GM23338 (cell line): ENCODE measurements at regions not wholly inside any gene's neighbourhood (a gene's known extent, or its start where the extent isn't known, plus 50 kb on each side); places are given as distances from the start of the nearest gene placed in this dataset.

Experiments
- ATAC-seq: fragments of 200-7000 bp; cut with Tn5 transposase; 3 replicates; pipeline ENCODE4 v1.9.1; 2020
- DNase-seq: peaks from one replicate; pipeline ENCODE4 v3.0.0-alpha.2; 2015; ENCODE audit warnings: low spot score
- H2AFZ ChIP-seq: fragments of 200-600 bp; sonication (generic); 2 replicates; pipeline ENCODE4 v1.8.0; 2016; ENCODE audit warnings: antibody characterized with exemption, mild to moderate bottlenecking, moderate library complexity
- H3F3A ChIP-seq: fragments of 200-600 bp; sonication (generic); replicated peaks from 2 replicates; pipeline ENCODE4 v1.8.0; 2017; ENCODE audit warnings: antibody characterized with exemption, mixed run types, low read depth
- H3K27ac ChIP-seq: fragments of 200-600 bp; sonication (generic); 2 replicates; pipeline ENCODE4 v1.6.1; 2016; ENCODE audit warnings: low read depth
- H3K27me3 ChIP-seq: fragments of 200-600 bp; sonication (generic); 2 replicates; pipeline ENCODE4 v1.8.0; 2016; ENCODE audit warnings: mild to moderate bottlenecking, mixed run types, moderate library complexity; ENCODE audit not compliant: insufficient read depth
- H3K36me3 ChIP-seq: fragments of 200-600 bp; sonication (generic); 2 replicates; pipeline ENCODE4 v1.8.0; 2016; ENCODE audit warnings: mild to moderate bottlenecking; ENCODE audit not compliant: insufficient read depth
- H3K4me1 ChIP-seq: fragments of 200-600 bp; sonication (generic); 2 replicates; pipeline ENCODE4 v1.8.0; 2016; ENCODE audit warnings: mild to moderate bottlenecking, moderate library complexity; ENCODE audit not compliant: insufficient read depth
- H3K4me2 ChIP-seq: fragments of 200-600 bp; sonication (generic); 2 replicates; pipeline ENCODE4 v1.7.1; 2017; ENCODE audit warnings: mixed run types
- H3K4me3 ChIP-seq: fragments of 200-600 bp; sonication (generic); 2 replicates; pipeline ENCODE4 v1.6.1; 2016; ENCODE audit warnings: mixed run types
- H3K79me2 ChIP-seq: fragments of 200-600 bp; sonication (generic); replicated peaks from 2 replicates; pipeline ENCODE4 v1.8.0; 2017; ENCODE audit warnings: mild to moderate bottlenecking; ENCODE audit not compliant: insufficient read depth
- H3K9me2 ChIP-seq: fragments of 200-600 bp; sonication (generic); 2 replicates; pipeline ENCODE4 v1.8.0; 2017; ENCODE audit not compliant: insufficient read depth
- H4K20me1 ChIP-seq: fragments of 200-600 bp; sonication (generic); replicated peaks from 2 replicates; pipeline ENCODE4 v1.8.0; 2017; ENCODE audit warnings: mild to moderate bottlenecking; ENCODE audit not compliant: insufficient read depth
- H3K27ac Mint-ChIP-seq: 2 replicates; pipeline ENCODE4 v1.8.0; 2020; ENCODE audit warnings: inconsistent platforms, mild to moderate bottlenecking, moderate library complexity, mixed read lengths
- H3K27me3 Mint-ChIP-seq: 3 replicates; pipeline ENCODE4 v1.8.0; 2022; ENCODE audit warnings: low read depth, mild to moderate bottlenecking, moderate library complexity, mixed read lengths, inconsistent platforms; ENCODE audit not compliant: insufficient read depth, poor library complexity
- H3K36me3 Mint-ChIP-seq: 3 replicates; pipeline ENCODE4 v1.8.0; 2021; ENCODE audit warnings: low read depth, mild to moderate bottlenecking, inconsistent platforms, moderate library complexity, mixed read lengths
- H3K4me1 Mint-ChIP-seq: 3 replicates; pipeline ENCODE4 v1.8.0; 2020; ENCODE audit warnings: mild to moderate bottlenecking, inconsistent platforms, mixed read lengths
- H3K4me3 Mint-ChIP-seq: 3 replicates; pipeline ENCODE4 v1.8.0; 2021; ENCODE audit warnings: moderate library complexity, mild to moderate bottlenecking, inconsistent platforms, mixed read lengths
- H3K9me3 Mint-ChIP-seq: 3 replicates; pipeline ENCODE4 v1.8.0; 2020; ENCODE audit warnings: moderate library complexity, mild to moderate bottlenecking, inconsistent platforms, mixed read lengths
- ETS1 ChIP-seq: IDR thresholded peaks from 2 replicates; pipeline ENCODE4 v1.6.1; 2016; ENCODE audit warnings: antibody characterized with exemption
- EZH2 ChIP-seq: fragments of 200-600 bp; sonication (generic); IDR thresholded peaks from one replicate; pipeline ENCODE4 v1.8.0; 2017; ENCODE audit warnings: antibody characterized with exemption, mild to moderate bottlenecking, low read depth; ENCODE audit not compliant: unreplicated experiment
- EZH2phosphoT487 ChIP-seq: fragments of 200-600 bp; sonication (generic); IDR thresholded peaks from one replicate; pipeline ENCODE4 v1.8.1; 2018; ENCODE audit warnings: antibody characterized with exemption; ENCODE audit not compliant: unreplicated experiment
- POLR2AphosphoS5 ChIP-seq: IDR thresholded peaks from 2 replicates; pipeline ENCODE4 v1.6.1; 2016; ENCODE audit warnings: antibody characterized with exemption, low read depth
- REST ChIP-seq: IDR thresholded peaks from one replicate; pipeline ENCODE4 v1.6.1; 2018; ENCODE audit warnings: antibody characterized with exemption; ENCODE audit not compliant: unreplicated experiment
- STAT1 ChIP-seq: IDR thresholded peaks from one replicate; pipeline ENCODE4 v1.6.1; 2016; ENCODE audit warnings: antibody characterized with exemption; ENCODE audit not compliant: unreplicated experiment
- ZNF331 ChIP-seq: fragments of 250-450 bp; sonication (Bioruptor Pico); IDR thresholded peaks from 2 replicates; pipeline ENCODE4 v1.5.0; 2020; ENCODE audit warnings: low read depth, mild to moderate bottlenecking, moderate library complexity
- ZNF462 ChIP-seq: fragments of 250-450 bp; sonication (Bioruptor Pico); IDR thresholded peaks from 2 replicates; pipeline ENCODE4 v1.5.0; 2020; ENCODE audit warnings: mild to moderate bottlenecking, moderate library complexity

GRCh38 chr15:93759629-93760028 is 471.7 kb upstream of the MCTP2 start:
- Histone ChIP-seq H3K27ac (no peak overlapping the region), H3K79me2 (no peaks in the 10 kb centered on the region), H2AFZ (no peak overlapping the region), H3K4me2 (no peak overlapping the region), H3F3A (no peaks in the 10 kb centered on the region), H3K27me3 (no peaks in the 10 kb centered on the region), H3K4me3 (no peak overlapping the region), H3K9me2 (no peaks in the 10 kb centered on the region), H4K20me1 (no peaks in the 10 kb centered on the region), H3K36me3 (no peaks in the 10 kb centered on the region), H3K4me1 (no peaks in the 10 kb centered on the region)
- ATAC-seq = no peak
- TF ChIP-seq REST (no peak), ZNF331 (CRISPR knock-in tag) (no peak)
- H3K27me3 Mint-ChIP-seq = no peaks in the 10 kb centered on the region
- no peaks in the 10 kb centered on the region; the same call in 2 of the 3 replicates for H3K36me3 Mint-ChIP-seq
- H3K4me1 Mint-ChIP-seq = no peaks in the 10 kb centered on the region
- H3K27ac Mint-ChIP-seq = no peak overlapping the region
- no peak for DNase-seq
- no peak overlapping the region for H3K4me3 Mint-ChIP-seq
- H3K9me3 Mint-ChIP-seq = peaks cover 3% of the 10 kb centered on the region; the same call in 2 of the 3 replicates

GRCh38 chr15:93758824-93759223 is 472.5 kb upstream of the MCTP2 start:
- no peak overlapping the region for H3K4me3 Mint-ChIP-seq
- TF ChIP-seq EZH2phosphoT487 = no peak
- no peak for TF ChIP-seq ZNF462 (CRISPR knock-in tag)
- no peak for TF ChIP-seq ETS1
- TF ChIP-seq EZH2 = no peak
- no peak for TF ChIP-seq ZNF331 (CRISPR knock-in tag)
- TF ChIP-seq POLR2AphosphoS5 = no peak
- TF ChIP-seq STAT1 = no peak

More at GRCh38 chr15:93758824-93759223, 472.5 kb upstream of the MCTP2 start:
- Histone ChIP-seq H3K27ac (no peak overlapping the region), H3K27me3 (no peaks in the 10 kb centered on the region), H3K79me2 (no peaks in the 10 kb centered on the region), H3K36me3 (no peaks in the 10 kb centered on the region), H3K4me2 (no peak overlapping the region), H3F3A (no peaks in the 10 kb centered on the region), H3K4me1 (no peaks in the 10 kb centered on the region), H3K9me2 (no peaks in the 10 kb centered on the region), H4K20me1 (no peaks in the 10 kb centered on the region), H3K4me3 (no peak overlapping the region), H2AFZ (no peak overlapping the region)
- Mint-ChIP-seq H3K9me3 (peaks cover 3% of the 10 kb centered on the region; the same call in 2 of the 3 replicates), H3K36me3 (no peaks in the 10 kb centered on the region; the same call in 2 of the 3 replicates), H3K27ac (no peak overlapping the region), H3K27me3 (no peaks in the 10 kb centered on the region), H3K4me1 (no peaks in the 10 kb centered on the region)
- ATAC-seq = no peak
- DNase-seq = no peak
